ENCODE measurements at regions not wholly inside any gene's neighbourhood (a gene's known extent, or its start where the extent isn't known, plus 50 kb on each side); places are given as distances from the start of the nearest gene placed in this dataset.
"Not testable (repeated sequence)": the region's sequence is repeated elsewhere in the genome, so short reads cannot be mapped to it uniquely, and the experiment has no call there.

DNA sequence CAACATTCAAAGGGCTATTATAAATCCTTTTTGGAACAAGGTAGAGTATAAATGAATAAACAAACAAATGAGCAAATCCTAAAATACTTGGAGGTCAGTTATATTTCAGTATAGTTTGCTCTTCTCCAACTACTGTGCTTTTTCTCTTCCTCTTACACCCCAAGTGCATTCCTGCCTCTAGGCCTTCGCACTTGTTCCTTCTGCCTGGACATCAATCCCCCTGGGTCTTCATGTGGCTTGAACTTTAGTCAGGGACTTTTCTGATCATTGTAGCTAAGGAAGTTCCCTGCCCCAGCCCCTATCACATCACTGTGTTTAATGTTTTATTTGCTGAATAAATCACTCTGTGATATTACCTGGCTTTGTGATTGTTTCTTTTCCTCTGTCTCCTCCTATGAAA, 418.2 kb upstream of the HNRNPA3 start:
- TF ChIP-seq, protein P1, sequence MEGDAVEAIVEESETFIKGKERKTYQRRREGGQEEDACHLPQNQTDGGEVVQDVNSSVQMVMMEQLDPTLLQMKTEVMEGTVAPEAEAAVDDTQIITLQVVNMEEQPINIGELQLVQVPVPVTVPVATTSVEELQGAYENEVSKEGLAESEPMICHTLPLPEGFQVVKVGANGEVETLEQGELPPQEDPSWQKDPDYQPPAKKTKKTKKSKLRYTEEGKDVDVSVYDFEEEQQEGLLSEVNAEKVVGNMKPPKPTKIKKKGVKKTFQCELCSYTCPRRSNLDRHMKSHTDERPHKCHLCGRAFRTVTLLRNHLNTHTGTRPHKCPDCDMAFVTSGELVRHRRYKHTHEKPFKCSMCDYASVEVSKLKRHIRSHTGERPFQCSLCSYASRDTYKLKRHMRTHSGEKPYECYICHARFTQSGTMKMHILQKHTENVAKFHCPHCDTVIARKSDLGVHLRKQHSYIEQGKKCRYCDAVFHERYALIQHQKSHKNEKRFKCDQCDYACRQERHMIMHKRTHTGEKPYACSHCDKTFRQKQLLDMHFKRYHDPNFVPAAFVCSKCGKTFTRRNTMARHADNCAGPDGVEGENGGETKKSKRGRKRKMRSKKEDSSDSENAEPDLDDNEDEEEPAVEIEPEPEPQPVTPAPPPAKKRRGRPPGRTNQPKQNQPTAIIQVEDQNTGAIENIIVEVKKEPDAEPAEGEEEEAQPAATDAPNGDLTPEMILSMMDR (IDR thresholded peaks at IDR 0.05; ENCODE audit: low read depth, low read length) = no peak
- CTCF ChIA-PET = no interaction called here

DNA sequence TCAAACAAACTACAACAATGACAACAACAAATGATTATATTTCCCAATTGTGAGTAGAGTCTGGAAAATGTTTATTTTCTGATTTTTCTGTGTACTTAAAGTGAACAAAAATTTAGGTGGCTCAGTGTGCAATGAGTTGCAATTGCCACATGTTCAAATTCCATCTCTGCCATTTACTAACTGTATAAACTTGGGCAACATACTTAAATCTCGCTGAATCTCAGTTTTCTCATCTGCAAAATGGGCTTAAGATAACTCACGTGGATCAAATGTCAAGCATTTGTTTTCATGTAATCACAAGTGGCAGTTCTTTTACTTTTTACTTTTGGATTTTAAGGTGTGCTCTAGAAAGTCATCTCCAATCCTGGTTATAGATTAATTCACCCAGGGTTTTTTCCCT, 416.8 kb upstream of the HNRNPA3 start:
- TF ChIP-seq, protein P1 (IDR thresholded peaks at IDR 0.05; ENCODE audit: low read depth, low read length) = no peak
- ChIA-PET POLR2A (no interaction called here), CTCF (no interaction called here)
- Histone ChIP-seq H3K27me3 (ENCODE audit: control insufficient read depth, insufficient read depth, low read length) (no peaks in the 10 kb centered on the region), H3K4me3 (ENCODE audit: low read depth, low read length) (no peak overlapping the region), H3K27ac (ENCODE audit: low read depth, low read length) (no peak overlapping the region), H3K9me3 (ENCODE audit: control insufficient read depth, insufficient read depth, low read length) (no peaks in the 10 kb centered on the region)
- DNase-seq (ENCODE audit: low read depth, low spot score) = no peak

More for the DNA sequence above, 418.2 kb upstream of the HNRNPA3 start:
- POLR2A ChIA-PET = no interaction called here
- Histone ChIP-seq H3K4me3 (ENCODE audit: low read depth, low read length) (no peak overlapping the region), H3K27ac (ENCODE audit: low read depth, low read length) (no peak overlapping the region), H3K9me3 (ENCODE audit: control insufficient read depth, insufficient read depth, low read length) (no peaks in the 10 kb centered on the region), H3K27me3 (ENCODE audit: control insufficient read depth, insufficient read depth, low read length) (no peaks in the 10 kb centered on the region)
- DNase-seq (ENCODE audit: low read depth, low spot score) = no peak

DNA sequence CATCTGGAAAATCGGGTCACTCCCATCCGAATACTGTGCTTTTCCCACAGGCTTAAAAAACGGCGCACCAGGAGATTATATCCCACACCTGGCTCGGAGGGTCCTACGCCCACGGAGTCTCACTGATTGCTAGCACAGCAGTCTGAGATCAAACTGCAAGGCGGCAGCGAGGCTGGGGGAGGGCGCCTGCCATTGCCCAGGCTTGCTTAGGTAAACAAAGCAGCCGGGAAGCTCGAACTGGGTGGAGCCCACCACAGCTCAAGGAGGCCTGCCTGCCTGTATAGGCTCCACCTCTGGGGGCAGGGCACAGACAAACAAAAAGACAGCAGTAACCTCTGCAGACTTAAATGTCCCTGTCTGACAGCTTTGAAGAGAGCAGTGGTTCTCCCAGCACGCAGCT, 415.9 kb upstream of the HNRNPA3 start:
- POLR2A ChIA-PET; DNase-seq (ENCODE audit: low read depth, low spot score); H3K27me3 ChIP-seq (ENCODE audit: control insufficient read depth, insufficient read depth, low read length); H3K27ac ChIP-seq (ENCODE audit: low read depth, low read length); H3K9me3 ChIP-seq (ENCODE audit: control insufficient read depth, insufficient read depth, low read length); CTCF ChIA-PET; H3K4me3 ChIP-seq (ENCODE audit: low read depth, low read length): not testable (repeated sequence)

DNA sequence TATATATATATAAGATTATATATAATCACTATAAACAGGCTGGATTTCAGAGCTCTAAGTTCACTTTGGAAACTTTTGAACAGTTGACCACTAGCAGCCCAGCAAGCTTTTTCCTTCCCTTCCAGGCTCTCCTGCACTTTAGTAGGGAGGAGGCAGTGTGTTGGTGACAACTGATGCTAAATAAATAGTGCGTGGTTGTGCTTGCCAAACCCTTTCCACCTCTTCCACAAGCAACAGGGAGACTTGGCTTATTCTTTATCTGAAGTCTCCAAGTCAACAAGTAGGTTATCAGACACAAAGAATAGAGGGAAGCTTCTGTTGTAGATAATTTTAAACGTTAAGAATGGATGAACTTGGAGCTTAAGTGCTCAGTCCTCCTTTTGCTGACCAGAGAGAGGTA, 408.2 kb upstream of the HNRNPA3 start:
- Histone ChIP-seq H3K27ac (ENCODE audit: low read depth, low read length) (no peak overlapping the region), H3K4me3 (ENCODE audit: low read depth, low read length) (no peak overlapping the region), H3K27me3 (ENCODE audit: control insufficient read depth, insufficient read depth, low read length) (no peaks in the 10 kb centered on the region), H3K9me3 (ENCODE audit: control insufficient read depth, insufficient read depth, low read length) (no peaks in the 10 kb centered on the region)
- ChIA-PET CTCF (interaction anchor here (3.6 kb wide), 1 partner anchor 9 kb away, joined by 17 read pairs; no protein-coding TSS in a partner anchor), POLR2A (no interaction called here)
- no peak for DNase-seq (ENCODE audit: low read depth, low spot score)
- TF ChIP-seq, protein P1 (IDR thresholded peaks at IDR 0.05; ENCODE audit: low read depth, low read length) = no peak

DNA sequence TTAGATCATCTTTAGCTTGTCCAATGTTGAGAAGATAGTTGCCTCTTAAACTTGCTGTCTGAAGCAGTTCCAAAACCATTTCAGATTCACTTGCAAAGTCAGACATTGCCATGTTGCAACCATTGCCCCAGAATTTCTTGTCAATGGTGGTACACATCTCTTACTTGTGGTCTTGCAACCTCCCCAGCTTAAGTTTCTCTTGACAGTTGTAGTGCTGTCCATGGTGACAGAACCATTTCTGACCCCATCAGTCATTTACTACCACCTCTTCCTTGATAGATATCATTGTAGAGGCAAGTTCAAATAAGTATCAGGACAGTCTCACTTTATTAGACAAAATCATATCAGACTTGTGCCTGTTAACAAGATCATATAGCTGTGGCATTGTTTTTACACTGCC, 407.2 kb upstream of the HNRNPA3 start:
- TF ChIP-seq, protein P1 (IDR thresholded peaks at IDR 0.05; ENCODE audit: low read depth, low read length) = no peak
- ChIA-PET POLR2A (no interaction called here), CTCF (interaction anchor here (1.5 to 3.6 kb wide), 2 partner anchors 8 to 153 kb away, joined by 4 to 17 read pairs; no protein-coding TSS in a partner anchor)
- Histone ChIP-seq H3K9me3 (ENCODE audit: control insufficient read depth, insufficient read depth, low read length) (no peaks in the 10 kb centered on the region), H3K4me3 (ENCODE audit: low read depth, low read length) (no peak overlapping the region), H3K27ac (ENCODE audit: low read depth, low read length) (no peak overlapping the region), H3K27me3 (ENCODE audit: control insufficient read depth, insufficient read depth, low read length) (no peaks in the 10 kb centered on the region)
- no peak for DNase-seq (ENCODE audit: low read depth, low spot score)

Measured in AG04450 (cell line).